Fibroblast of lung (primary cell): ENCODE measurements at regions not wholly inside any gene's neighbourhood (a gene's known extent, or its start where the extent isn't known, plus 50 kb on each side); places are given as distances from the start of the nearest gene placed in this dataset.

Experiments used
- CTCF ChIP-seq, 2 donors: IDR thresholded peaks in 1 of 2; conservative IDR thresholded peaks in 1 of 2; 1 replicate in 1 of 2; 2 replicates in 1 of 2; pipeline ENCODE4 v1.5.1; 2011 to 2012; ENCODE audit warnings: low read length in 2 of 2, control low read depth in 1 of 2, inconsistent platforms in 1 of 2, low read depth in 1 of 2, mild to moderate bottlenecking in 1 of 2
- EZH2 ChIP-seq: IDR thresholded peaks from 2 replicates; pipeline ENCODE4 v1.5.1; 2012; ENCODE audit warnings: low read length, control low read depth, mild to moderate bottlenecking; ENCODE audit errors: missing control alignments

GRCh38 chr18:3392467-3392855 is 57.5 kb upstream of the TGIF1 start:
- TF ChIP-seq CTCF (conservative IDR thresholded peaks at IDR 0.05 in 1 of 2, IDR thresholded peaks at IDR 0.05 in 1 of 2; ENCODE audit: low read depth in 1 of 2, low read length in 2 of 2) (no peak), EZH2 (no peak)
